HepG2 (cell line): ENCODE measurements at regions not wholly inside any gene's neighbourhood (a gene's known extent, or its start where the extent isn't known, plus 50 kb on each side); places are given as distances from the start of the nearest gene placed in this dataset.

Experiments used
- FOXO1 ChIP-seq: sonication (generic); formaldehyde crosslinking; IDR thresholded peaks from 2 replicates; pipeline ENCODE4 v1.4.0; 2020; ENCODE audit warnings: missing genetic modification reagents
- IRF2 ChIP-seq: IDR thresholded peaks from 2 replicates; pipeline ENCODE4 v1.6.1; 2018; ENCODE audit warnings: missing genetic modification reagents, missing compliant biosample characterization
- PITX1 ChIP-seq: sonication (generic); formaldehyde crosslinking; IDR thresholded peaks from 2 replicates; pipeline ENCODE4 v1.5.1; 2020; ENCODE audit warnings: mild to moderate bottlenecking, missing genetic modification reagents
- RXRB ChIP-seq: IDR thresholded peaks from 2 replicates; pipeline ENCODE4 v1.6.1; 2016; ENCODE audit warnings: borderline replicate concordance, missing genetic modification reagents, missing compliant biosample characterization
- SRY ChIP-seq: sonication (generic); formaldehyde crosslinking; IDR thresholded peaks from 2 replicates; pipeline ENCODE4 v1.8.0; 2022; ENCODE audit warnings: mild to moderate bottlenecking, missing genetic modification reagents
- TMF1 ChIP-seq: sonication (generic); formaldehyde crosslinking; IDR thresholded peaks from 2 replicates; pipeline ENCODE4 v1.8.1; 2022; ENCODE audit warnings: low read depth, missing genetic modification reagents
- ZC3H4 ChIP-seq: sonication (generic); formaldehyde crosslinking; IDR thresholded peaks from 2 replicates; pipeline ENCODE4 v1.4.0; 2020; ENCODE audit warnings: missing genetic modification reagents, borderline replicate concordance
- ZNF558 ChIP-seq: sonication (generic); formaldehyde crosslinking; IDR thresholded peaks from 2 replicates; pipeline ENCODE4 v1.9.0; 2022; ENCODE audit warnings: mild to moderate bottlenecking, missing genetic modification reagents, borderline replicate concordance
- TF ChIP-seq, protein P1 (sequence below): sonication (generic); formaldehyde crosslinking; IDR thresholded peaks from 2 replicates; pipeline ENCODE4 v1.4.0; 2020; ENCODE audit warnings: mild to moderate bottlenecking, missing genetic modification reagents
- TF ChIP-seq, protein P2 (sequence below): sonication (generic); formaldehyde crosslinking; IDR thresholded peaks from 2 replicates; pipeline ENCODE4 v1.4.0; 2020; ENCODE audit warnings: missing genetic modification reagents, mild to moderate bottlenecking, borderline replicate concordance
- TF ChIP-seq, protein P3 (sequence below), 2 experiments: IDR thresholded peaks; 2 replicates each; pipeline ENCODE4 v1.6.1; 2011 to 2012; ENCODE audit warnings: low read length in 2 of 2, borderline replicate concordance in 1 of 2, low read depth in 1 of 2, mild to moderate bottlenecking in 1 of 2, moderate library complexity in 1 of 2
- TF ChIP-seq, protein P4 (sequence below): sonication (generic); formaldehyde crosslinking; IDR thresholded peaks from 2 replicates; pipeline ENCODE4 v1.5.0; 2020; ENCODE audit warnings: mild to moderate bottlenecking, missing genetic modification reagents, moderate library complexity
- TF ChIP-seq, protein P5 (sequence below): sonication (generic); formaldehyde crosslinking; IDR thresholded peaks from 2 replicates; pipeline ENCODE4 v1.5.1; 2020; ENCODE audit warnings: missing genetic modification reagents, mild to moderate bottlenecking, borderline replicate concordance

DNA sequence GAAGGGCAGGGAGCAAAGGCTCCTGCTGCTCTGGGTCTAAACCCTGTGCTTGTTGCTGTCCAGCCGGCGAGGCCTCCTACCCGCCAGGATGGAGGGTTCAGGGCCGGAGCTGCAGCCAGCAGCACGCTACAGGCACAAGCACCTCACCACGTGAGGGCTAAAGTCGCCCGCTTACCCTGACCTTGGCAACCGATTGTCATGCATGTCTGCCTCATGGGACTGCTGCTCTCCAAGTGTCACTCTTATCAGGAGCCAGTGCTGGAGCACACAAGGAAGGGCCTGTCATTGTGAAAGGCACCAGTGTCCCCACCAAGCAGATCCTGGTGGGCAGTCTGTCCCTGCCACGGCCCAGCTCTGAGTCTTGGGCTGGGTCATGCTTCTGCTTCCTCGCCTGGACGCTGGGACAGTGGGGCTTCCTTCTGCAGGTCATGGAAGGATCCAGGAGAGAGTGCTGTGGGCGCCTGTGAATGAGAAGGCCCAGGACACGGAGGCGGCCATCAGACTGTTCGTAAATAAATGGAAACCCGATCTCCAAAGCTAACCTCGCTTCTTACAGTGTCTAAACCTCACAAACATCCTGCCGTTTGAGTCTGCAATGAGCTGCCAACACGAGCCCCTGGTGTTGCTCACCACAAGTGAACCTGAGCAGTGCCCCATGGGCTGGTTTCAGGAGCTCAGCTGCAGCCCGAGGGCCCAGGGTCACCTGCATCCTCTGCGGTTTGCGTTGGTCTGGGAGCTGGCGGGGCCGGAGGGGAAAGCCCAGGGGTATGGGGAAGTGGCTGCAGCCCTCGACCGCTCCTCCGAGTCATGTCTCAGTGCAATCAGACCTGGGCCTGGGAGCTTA lies 58.2 kb upstream of the RXRA start (continued):
- TF ChIP-seq IRF2 (CRISPR knock-in tag), result peak; percentile 30; the same call in 1 of the 2 replicates
- TF ChIP-seq RXRB (CRISPR knock-in tag), result 0 out of 2 replicates have a peak, but pooled peaks have one; percentile 31
- TF ChIP-seq, protein P1, sequence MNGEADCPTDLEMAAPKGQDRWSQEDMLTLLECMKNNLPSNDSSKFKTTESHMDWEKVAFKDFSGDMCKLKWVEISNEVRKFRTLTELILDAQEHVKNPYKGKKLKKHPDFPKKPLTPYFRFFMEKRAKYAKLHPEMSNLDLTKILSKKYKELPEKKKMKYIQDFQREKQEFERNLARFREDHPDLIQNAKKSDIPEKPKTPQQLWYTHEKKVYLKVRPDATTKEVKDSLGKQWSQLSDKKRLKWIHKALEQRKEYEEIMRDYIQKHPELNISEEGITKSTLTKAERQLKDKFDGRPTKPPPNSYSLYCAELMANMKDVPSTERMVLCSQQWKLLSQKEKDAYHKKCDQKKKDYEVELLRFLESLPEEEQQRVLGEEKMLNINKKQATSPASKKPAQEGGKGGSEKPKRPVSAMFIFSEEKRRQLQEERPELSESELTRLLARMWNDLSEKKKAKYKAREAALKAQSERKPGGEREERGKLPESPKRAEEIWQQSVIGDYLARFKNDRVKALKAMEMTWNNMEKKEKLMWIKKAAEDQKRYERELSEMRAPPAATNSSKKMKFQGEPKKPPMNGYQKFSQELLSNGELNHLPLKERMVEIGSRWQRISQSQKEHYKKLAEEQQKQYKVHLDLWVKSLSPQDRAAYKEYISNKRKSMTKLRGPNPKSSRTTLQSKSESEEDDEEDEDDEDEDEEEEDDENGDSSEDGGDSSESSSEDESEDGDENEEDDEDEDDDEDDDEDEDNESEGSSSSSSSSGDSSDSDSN, result peak; percentile 72
- 0 out of 2 replicates have a peak, but pooled peaks have one; percentile 34 for TF ChIP-seq SRY (CRISPR knock-in tag)
- TF ChIP-seq FOXO1, result no peak
- no peak for TF ChIP-seq ZNF558
- TF ChIP-seq, protein P2, sequence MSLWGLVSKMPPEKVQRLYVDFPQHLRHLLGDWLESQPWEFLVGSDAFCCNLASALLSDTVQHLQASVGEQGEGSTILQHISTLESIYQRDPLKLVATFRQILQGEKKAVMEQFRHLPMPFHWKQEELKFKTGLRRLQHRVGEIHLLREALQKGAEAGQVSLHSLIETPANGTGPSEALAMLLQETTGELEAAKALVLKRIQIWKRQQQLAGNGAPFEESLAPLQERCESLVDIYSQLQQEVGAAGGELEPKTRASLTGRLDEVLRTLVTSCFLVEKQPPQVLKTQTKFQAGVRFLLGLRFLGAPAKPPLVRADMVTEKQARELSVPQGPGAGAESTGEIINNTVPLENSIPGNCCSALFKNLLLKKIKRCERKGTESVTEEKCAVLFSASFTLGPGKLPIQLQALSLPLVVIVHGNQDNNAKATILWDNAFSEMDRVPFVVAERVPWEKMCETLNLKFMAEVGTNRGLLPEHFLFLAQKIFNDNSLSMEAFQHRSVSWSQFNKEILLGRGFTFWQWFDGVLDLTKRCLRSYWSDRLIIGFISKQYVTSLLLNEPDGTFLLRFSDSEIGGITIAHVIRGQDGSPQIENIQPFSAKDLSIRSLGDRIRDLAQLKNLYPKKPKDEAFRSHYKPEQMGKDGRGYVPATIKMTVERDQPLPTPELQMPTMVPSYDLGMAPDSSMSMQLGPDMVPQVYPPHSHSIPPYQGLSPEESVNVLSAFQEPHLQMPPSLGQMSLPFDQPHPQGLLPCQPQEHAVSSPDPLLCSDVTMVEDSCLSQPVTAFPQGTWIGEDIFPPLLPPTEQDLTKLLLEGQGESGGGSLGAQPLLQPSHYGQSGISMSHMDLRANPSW (CRISPR knock-in tag), result no peak; the same call in 1 of the 2 replicates
- TF ChIP-seq PITX1 (CRISPR knock-in tag), result peak; percentile 52; the same call in 1 of the 2 replicates
- TF ChIP-seq, protein P3, sequence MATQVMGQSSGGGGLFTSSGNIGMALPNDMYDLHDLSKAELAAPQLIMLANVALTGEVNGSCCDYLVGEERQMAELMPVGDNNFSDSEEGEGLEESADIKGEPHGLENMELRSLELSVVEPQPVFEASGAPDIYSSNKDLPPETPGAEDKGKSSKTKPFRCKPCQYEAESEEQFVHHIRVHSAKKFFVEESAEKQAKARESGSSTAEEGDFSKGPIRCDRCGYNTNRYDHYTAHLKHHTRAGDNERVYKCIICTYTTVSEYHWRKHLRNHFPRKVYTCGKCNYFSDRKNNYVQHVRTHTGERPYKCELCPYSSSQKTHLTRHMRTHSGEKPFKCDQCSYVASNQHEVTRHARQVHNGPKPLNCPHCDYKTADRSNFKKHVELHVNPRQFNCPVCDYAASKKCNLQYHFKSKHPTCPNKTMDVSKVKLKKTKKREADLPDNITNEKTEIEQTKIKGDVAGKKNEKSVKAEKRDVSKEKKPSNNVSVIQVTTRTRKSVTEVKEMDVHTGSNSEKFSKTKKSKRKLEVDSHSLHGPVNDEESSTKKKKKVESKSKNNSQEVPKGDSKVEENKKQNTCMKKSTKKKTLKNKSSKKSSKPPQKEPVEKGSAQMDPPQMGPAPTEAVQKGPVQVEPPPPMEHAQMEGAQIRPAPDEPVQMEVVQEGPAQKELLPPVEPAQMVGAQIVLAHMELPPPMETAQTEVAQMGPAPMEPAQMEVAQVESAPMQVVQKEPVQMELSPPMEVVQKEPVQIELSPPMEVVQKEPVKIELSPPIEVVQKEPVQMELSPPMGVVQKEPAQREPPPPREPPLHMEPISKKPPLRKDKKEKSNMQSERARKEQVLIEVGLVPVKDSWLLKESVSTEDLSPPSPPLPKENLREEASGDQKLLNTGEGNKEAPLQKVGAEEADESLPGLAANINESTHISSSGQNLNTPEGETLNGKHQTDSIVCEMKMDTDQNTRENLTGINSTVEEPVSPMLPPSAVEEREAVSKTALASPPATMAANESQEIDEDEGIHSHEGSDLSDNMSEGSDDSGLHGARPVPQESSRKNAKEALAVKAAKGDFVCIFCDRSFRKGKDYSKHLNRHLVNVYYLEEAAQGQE (IDR thresholded peaks at IDR 0.05; ENCODE audit: borderline replicate concordance in 1 of 2, low read depth in 1 of 2, low read length in 2 of 2), result 0 out of 4 replicates have a peak, but pooled peaks of 1 of the 2 experiments have one; percentile 18
- TF ChIP-seq, protein P4, sequence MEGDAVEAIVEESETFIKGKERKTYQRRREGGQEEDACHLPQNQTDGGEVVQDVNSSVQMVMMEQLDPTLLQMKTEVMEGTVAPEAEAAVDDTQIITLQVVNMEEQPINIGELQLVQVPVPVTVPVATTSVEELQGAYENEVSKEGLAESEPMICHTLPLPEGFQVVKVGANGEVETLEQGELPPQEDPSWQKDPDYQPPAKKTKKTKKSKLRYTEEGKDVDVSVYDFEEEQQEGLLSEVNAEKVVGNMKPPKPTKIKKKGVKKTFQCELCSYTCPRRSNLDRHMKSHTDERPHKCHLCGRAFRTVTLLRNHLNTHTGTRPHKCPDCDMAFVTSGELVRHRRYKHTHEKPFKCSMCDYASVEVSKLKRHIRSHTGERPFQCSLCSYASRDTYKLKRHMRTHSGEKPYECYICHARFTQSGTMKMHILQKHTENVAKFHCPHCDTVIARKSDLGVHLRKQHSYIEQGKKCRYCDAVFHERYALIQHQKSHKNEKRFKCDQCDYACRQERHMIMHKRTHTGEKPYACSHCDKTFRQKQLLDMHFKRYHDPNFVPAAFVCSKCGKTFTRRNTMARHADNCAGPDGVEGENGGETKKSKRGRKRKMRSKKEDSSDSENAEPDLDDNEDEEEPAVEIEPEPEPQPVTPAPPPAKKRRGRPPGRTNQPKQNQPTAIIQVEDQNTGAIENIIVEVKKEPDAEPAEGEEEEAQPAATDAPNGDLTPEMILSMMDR (CRISPR knock-in tag), result no peak; the same call in 1 of the 2 replicates
- TF ChIP-seq, protein P5, sequence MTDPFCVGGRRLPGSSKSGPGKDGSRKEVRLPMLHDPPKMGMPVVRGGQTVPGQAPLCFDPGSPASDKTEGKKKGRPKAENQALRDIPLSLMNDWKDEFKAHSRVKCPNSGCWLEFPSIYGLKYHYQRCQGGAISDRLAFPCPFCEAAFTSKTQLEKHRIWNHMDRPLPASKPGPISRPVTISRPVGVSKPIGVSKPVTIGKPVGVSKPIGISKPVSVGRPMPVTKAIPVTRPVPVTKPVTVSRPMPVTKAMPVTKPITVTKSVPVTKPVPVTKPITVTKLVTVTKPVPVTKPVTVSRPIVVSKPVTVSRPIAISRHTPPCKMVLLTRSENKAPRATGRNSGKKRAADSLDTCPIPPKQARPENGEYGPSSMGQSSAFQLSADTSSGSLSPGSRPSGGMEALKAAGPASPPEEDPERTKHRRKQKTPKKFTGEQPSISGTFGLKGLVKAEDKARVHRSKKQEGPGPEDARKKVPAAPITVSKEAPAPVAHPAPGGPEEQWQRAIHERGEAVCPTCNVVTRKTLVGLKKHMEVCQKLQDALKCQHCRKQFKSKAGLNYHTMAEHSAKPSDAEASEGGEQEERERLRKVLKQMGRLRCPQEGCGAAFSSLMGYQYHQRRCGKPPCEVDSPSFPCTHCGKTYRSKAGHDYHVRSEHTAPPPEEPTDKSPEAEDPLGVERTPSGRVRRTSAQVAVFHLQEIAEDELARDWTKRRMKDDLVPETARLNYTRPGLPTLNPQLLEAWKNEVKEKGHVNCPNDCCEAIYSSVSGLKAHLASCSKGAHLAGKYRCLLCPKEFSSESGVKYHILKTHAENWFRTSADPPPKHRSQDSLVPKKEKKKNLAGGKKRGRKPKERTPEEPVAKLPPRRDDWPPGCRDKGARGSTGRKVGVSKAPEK (CRISPR knock-in tag), result no peak
- TF ChIP-seq TMF1 (CRISPR knock-in tag), result 0 out of 2 replicates have a peak, but pooled peaks have one; percentile 61
- TF ChIP-seq ZC3H4 (CRISPR knock-in tag), result no peak
